Neural crest cell (in vitro differentiated cells): ENCODE measurements at regions not wholly inside any gene's neighbourhood (a gene's known extent, or its start where the extent isn't known, plus 50 kb on each side); places are given as distances from the start of the nearest gene placed in this dataset.
"Not testable (repeated sequence)": the region's sequence is repeated elsewhere in the genome, so short reads cannot be mapped to it uniquely, and the experiment has no call there.

Experiments
- DNase-seq: peaks from one replicate; pipeline ENCODE4 v3.0.0; 2021; ENCODE audit warnings: low read depth, mixed read lengths, low spot score
- H3K27ac Mint-ChIP-seq: one replicate; pipeline ENCODE4 v1.8.0; 2021; ENCODE audit warnings: mild to moderate bottlenecking, mixed read lengths; ENCODE audit not compliant: unreplicated experiment
- H3K27me3 Mint-ChIP-seq: 2 replicates; pipeline ENCODE4 v1.8.0; 2021; ENCODE audit warnings: low read depth, mild to moderate bottlenecking, mixed read lengths
- H3K36me3 Mint-ChIP-seq: 2 replicates; pipeline ENCODE4 v1.8.0; 2021; ENCODE audit warnings: low read depth, mild to moderate bottlenecking, mixed read lengths
- H3K4me1 Mint-ChIP-seq: 2 replicates; pipeline ENCODE4 v1.8.0; 2021; ENCODE audit warnings: mixed read lengths
- H3K4me3 Mint-ChIP-seq: one replicate; pipeline ENCODE4 v1.8.0; 2021; ENCODE audit warnings: mild to moderate bottlenecking, mixed read lengths
- H3K9me3 Mint-ChIP-seq: 2 replicates; pipeline ENCODE4 v1.8.0; 2021; ENCODE audit warnings: mixed read lengths
- CTCF ChIP-seq: fragments of 200-600 bp; sonication (generic); conservative IDR thresholded peaks from 2 replicates; pipeline ENCODE4 v1.5.0; 2021; ENCODE audit warnings: antibody characterized with exemption, mild to moderate bottlenecking

GRCh38 chr16:21520134-21521047 lies 79.0 kb upstream of the METTL9 start:
- H3K36me3 Mint-ChIP-seq, H3K9me3 Mint-ChIP-seq: not testable (repeated sequence)
- H3K27me3 Mint-ChIP-seq, result peaks cover 12% of the 10 kb centered on the region
- peak overlapping the region; percentile 96 for H3K4me3 Mint-ChIP-seq
- peaks cover 41% of the 10 kb centered on the region for H3K4me1 Mint-ChIP-seq
- DNase-seq, result peak; percentile 100
- peak overlapping the region; percentile 96 for H3K27ac Mint-ChIP-seq

DNA sequence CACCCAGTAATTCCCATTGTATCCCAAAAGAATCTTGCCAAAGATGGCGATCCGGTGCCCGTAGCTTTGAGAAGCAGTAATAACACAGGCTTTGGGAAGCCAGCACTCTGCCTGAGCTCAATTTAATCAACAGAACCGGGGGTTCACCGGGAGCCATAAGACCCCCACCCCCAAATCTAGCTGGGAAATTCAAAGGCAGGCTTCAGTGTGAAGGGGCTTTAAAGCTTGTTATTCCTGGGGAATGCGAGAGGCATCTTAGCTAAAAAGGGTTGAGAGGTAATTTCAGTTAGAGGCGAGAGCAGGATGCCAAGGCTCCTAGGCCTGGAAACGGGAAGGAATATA lies 78.4 kb upstream of the METTL9 start:
- H3K27me3 Mint-ChIP-seq, result peaks cover 12% of the 10 kb centered on the region
- H3K27ac Mint-ChIP-seq, result peak overlapping the region; percentile 92
- H3K4me3 Mint-ChIP-seq, result peak overlapping the region; percentile 81
- DNase-seq, H3K36me3 Mint-ChIP-seq, H3K9me3 Mint-ChIP-seq: not testable (repeated sequence)
- peaks cover 34% of the 10 kb centered on the region for H3K4me1 Mint-ChIP-seq

- H3K36me3 Mint-ChIP-seq, DNase-seq, H3K9me3 Mint-ChIP-seq: not testable (repeated sequence)
- H3K4me1 Mint-ChIP-seq, result peaks cover 32% of the 10 kb centered on the region
- peaks cover 13% of the 10 kb centered on the region for H3K27me3 Mint-ChIP-seq
- peak overlapping the region; percentile 92 for H3K27ac Mint-ChIP-seq
- peak overlapping the region; percentile 81 for H3K4me3 Mint-ChIP-seq
- TF ChIP-seq CTCF, result peak; percentile 48
These were observed 77.8 kb upstream of the METTL9 start for GRCh38 chr16:21521390-21522143.

GRCh38 chr16:21522846-21523245 lies 76.5 kb upstream of the METTL9 start:
- H3K27ac Mint-ChIP-seq, H3K36me3 Mint-ChIP-seq, DNase-seq, H3K9me3 Mint-ChIP-seq: not testable (repeated sequence)
- Mint-ChIP-seq H3K27me3 (peaks cover 22% of the 10 kb centered on the region), H3K4me3 (peak overlapping the region; percentile 69), H3K4me1 (peaks cover 31% of the 10 kb centered on the region)

- Mint-ChIP-seq H3K36me3 (no peaks in the 10 kb centered on the region), H3K27ac (no peak overlapping the region), H3K27me3 (peaks cover 23% of the 10 kb centered on the region), H3K9me3 (no peaks in the 10 kb centered on the region), H3K4me3 (peak overlapping the region; percentile 69), H3K4me1 (peaks cover 25% of the 10 kb centered on the region)
- DNase-seq, result no peak
- no peak for TF ChIP-seq CTCF
These were observed 75.8 kb upstream of the METTL9 start for GRCh38 chr16:21523411-21524067.

- no peak overlapping the region for H3K4me3 Mint-ChIP-seq
- peaks cover 20% of the 10 kb centered on the region for H3K27me3 Mint-ChIP-seq
- no peak for TF ChIP-seq CTCF
- no peak for DNase-seq
- peaks cover 19% of the 10 kb centered on the region for H3K4me1 Mint-ChIP-seq
- no peaks in the 10 kb centered on the region for H3K9me3 Mint-ChIP-seq
- H3K36me3 Mint-ChIP-seq, result no peaks in the 10 kb centered on the region
- no peak overlapping the region for H3K27ac Mint-ChIP-seq
These were observed 75.2 kb upstream of the METTL9 start for GRCh38 chr16:21524068-21524751.

- H3K4me3 Mint-ChIP-seq, H3K27ac Mint-ChIP-seq, DNase-seq, H3K9me3 Mint-ChIP-seq, H3K36me3 Mint-ChIP-seq: not testable (repeated sequence)
- H3K27me3 Mint-ChIP-seq, result peaks cover 17% of the 10 kb centered on the region
- H3K4me1 Mint-ChIP-seq, result peaks cover 15% of the 10 kb centered on the region
These were observed 74.7 kb upstream of the METTL9 start for GRCh38 chr16:21524752-21525028.

DNA sequence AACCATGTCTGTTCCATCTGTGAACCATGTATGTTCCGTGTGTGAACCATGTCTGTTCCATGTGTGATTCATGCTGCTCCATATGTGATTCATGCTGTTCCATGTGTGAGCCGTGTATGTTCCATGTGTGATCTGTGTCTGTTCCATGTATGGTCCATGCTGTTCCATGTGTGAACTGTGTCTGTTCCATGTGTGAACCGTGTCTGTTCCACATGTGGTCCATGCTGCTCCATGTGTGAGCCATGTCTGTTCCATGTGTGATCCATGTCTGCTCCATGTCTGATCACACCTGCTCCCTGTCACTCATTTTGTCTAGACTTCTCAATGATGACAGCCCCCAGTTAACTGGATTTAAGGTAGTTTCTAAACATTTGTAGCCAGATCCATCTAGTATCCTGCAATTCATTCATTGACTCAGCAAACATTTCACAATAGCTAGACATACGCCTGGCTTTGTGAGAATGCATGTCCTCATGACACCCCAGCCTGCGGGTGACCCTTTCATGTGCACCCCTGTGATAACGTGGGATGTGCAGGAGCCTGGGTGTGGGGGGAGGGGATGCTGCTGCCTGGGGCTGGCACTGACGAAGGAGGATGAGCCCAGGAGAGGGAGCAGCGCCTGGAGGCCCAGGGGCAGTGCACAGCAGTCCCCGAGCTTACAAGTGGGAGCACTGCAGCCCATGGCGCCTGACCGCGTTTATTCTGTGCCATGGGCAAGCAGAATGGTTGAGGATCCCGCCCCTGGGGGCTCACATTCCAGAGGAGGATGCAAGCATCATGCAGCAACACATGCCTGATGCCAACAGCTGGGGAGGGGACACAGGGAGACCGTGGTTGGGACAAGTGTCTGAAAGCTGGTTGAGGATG lies 74.1 kb upstream of the METTL9 start:
- not testable (repeated sequence) for H3K36me3 Mint-ChIP-seq, H3K4me3 Mint-ChIP-seq, DNase-seq, H3K27ac Mint-ChIP-seq, H3K9me3 Mint-ChIP-seq
- H3K27me3 Mint-ChIP-seq, result peaks cover 20% of the 10 kb centered on the region
- peaks cover 15% of the 10 kb centered on the region for H3K4me1 Mint-ChIP-seq
